GM19467 (cell line): ENCODE measurements at regions not wholly inside any gene's neighbourhood (a gene's known extent, or its start where the extent isn't known, plus 50 kb on each side); places are given as distances from the start of the nearest gene placed in this dataset.
"Not testable (repeated sequence)": the region's sequence is repeated elsewhere in the genome, so short reads cannot be mapped to it uniquely, and the experiment has no call there.

ENCODE experiments used
- ATAC-seq: cut with Tn5 transposase; IDR thresholded peaks from one replicate; pipeline ENCODE4 v1.9.1; 2021; ENCODE audit warnings: mild to moderate bottlenecking, moderate library complexity; ENCODE audit not compliant: unreplicated experiment

GRCh38 chr6:168915855-168916254 is 337.8 kb downstream of the THBS2 start:
- ATAC-seq: no peak

GRCh38 chr6:168915242-168915641 is 338.4 kb downstream of the THBS2 start:
- ATAC-seq: no peak

- ATAC-seq: no peak
These were observed 339.7 kb downstream of the THBS2 start for GRCh38 chr6:168913866-168914469.

- ATAC-seq: not testable (repeated sequence)
These were observed 340.3 kb downstream of the THBS2 start for GRCh38 chr6:168913231-168913865.

- ATAC-seq: no peak
These were observed 344.4 kb downstream of the THBS2 start for GRCh38 chr6:168909288-168909687.

- ATAC-seq: no peak
These were observed 344.8 kb downstream of the THBS2 start for GRCh38 chr6:168908887-168909286.

- ATAC-seq: no peak
These were observed 345.5 kb downstream of the THBS2 start for GRCh38 chr6:168908166-168908565.

GRCh38 chr6:168906391-168906790 is 347.3 kb downstream of the THBS2 start:
- no peak for ATAC-seq

- no peak for ATAC-seq
These were observed 348.1 kb downstream of the THBS2 start for GRCh38 chr6:168905451-168906090.

- no peak for ATAC-seq
These were observed 349.9 kb downstream of the THBS2 start for GRCh38 chr6:168903613-168904345.

- ATAC-seq: no peak
These were observed 351.6 kb downstream of the THBS2 start for GRCh38 chr6:168902075-168902474.

- no peak for ATAC-seq
These were observed 352.6 kb downstream of the THBS2 start for GRCh38 chr6:168901076-168901475.

- ATAC-seq: no peak
These were observed 357.3 kb downstream of the THBS2 start for GRCh38 chr6:168896321-168896720.

- ATAC-seq: peak; percentile 99
These were observed 358.4 kb downstream of the THBS2 start for GRCh38 chr6:168895102-168895812.

GRCh38 chr6:168892031-168892430 is 361.6 kb downstream of the THBS2 start:
- no peak for ATAC-seq

- ATAC-seq: no peak
These were observed 362.7 kb downstream of the THBS2 start for GRCh38 chr6:168890981-168891365.

- no peak for ATAC-seq
These were observed 363.2 kb downstream of the THBS2 start for GRCh38 chr6:168890306-168890980.

GRCh38 chr6:168888786-168889345 is 364.8 kb downstream of the THBS2 start:
- no peak for ATAC-seq

GRCh38 chr6:168888102-168888501 is 365.5 kb downstream of the THBS2 start:
- no peak for ATAC-seq

- no peak for ATAC-seq
These were observed 366.0 kb downstream of the THBS2 start for GRCh38 chr6:168887621-168888020.
